ENCODE measurements at regions not wholly inside any gene's neighbourhood (a gene's known extent, or its start where the extent isn't known, plus 50 kb on each side); places are given as distances from the start of the nearest gene placed in this dataset.

DNA sequence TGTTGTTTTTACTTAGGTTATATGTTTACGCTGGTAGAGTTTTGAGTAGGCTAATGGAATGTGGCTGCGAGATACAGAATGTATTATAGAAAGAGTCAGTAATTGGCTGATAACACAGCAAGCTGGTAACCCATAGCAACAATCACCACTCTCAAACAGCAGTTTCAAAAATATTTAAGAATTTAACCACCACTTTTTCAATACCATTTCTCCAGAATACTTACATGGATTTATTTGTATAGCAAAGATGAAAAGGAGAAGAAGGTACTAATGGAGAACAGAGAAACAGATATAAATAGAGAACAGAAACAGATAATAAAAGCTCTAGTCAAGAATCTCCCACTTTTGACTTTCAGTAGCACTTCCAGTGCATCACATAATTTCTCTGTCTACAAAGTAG lies 188.3 kb upstream of the SLC39A10 start:
- POLR2A ChIA-PET = no interaction called here
- CTCF ChIA-PET = no interaction called here
- H3K36me3 ChIP-seq (ENCODE audit: control insufficient read depth in 2 of 2, insufficient read depth in 1 of 2, low read length in 2 of 2) = no peaks in the 10 kb centered on the region

GRCh38 chr2:195466427-195466826 lies 190.6 kb upstream of the SLC39A10 start:
- CTCF ChIA-PET = interaction anchor here (0.6 kb wide), 1 partner anchor 17 kb away, joined by 3 read pairs; no protein-coding TSS in a partner anchor
- POLR2A ChIA-PET = no interaction called here
- TF ChIP-seq SETDB1 (IDR thresholded peaks at IDR 0.05; ENCODE audit: insufficient read length, low read length) (peak; percentile 91), ZNF239 (tag by site-specific recombination; IDR thresholded peaks at IDR 0.05) (no peak)
- Histone ChIP-seq H3K36me3 (ENCODE audit: control insufficient read depth in 2 of 2, insufficient read depth in 1 of 2, low read length in 2 of 2) (no peaks in the 10 kb centered on the region), H3K4me1 (ENCODE audit: control insufficient read depth, insufficient read depth, low read length) (no peaks in the 10 kb centered on the region), H3K9me3 (ENCODE audit: control insufficient read depth, insufficient read depth, low read depth, low read length) (no peaks in the 10 kb centered on the region), H3K4me3 (ENCODE audit: low read depth, low read length) (no peak overlapping the region), H3K27ac (ENCODE audit: extremely low read depth, low read depth, low read length) (no peak overlapping the region)

More for the DNA sequence above, 188.3 kb upstream of the SLC39A10 start:
- Histone ChIP-seq H3K4me3 (ENCODE audit: low read depth, low read length) (no peak overlapping the region), H3K4me1 (ENCODE audit: control insufficient read depth, insufficient read depth, low read length) (no peaks in the 10 kb centered on the region), H3K9me3 (ENCODE audit: control insufficient read depth, insufficient read depth, low read depth, low read length) (no peaks in the 10 kb centered on the region), H3K27ac (ENCODE audit: extremely low read depth, low read depth, low read length) (no peak overlapping the region)
- TF ChIP-seq ZNF416 (tag by site-specific recombination; IDR thresholded peaks at IDR 0.05) = no peak
- no peak for TF ChIP-seq ZNF114 (tag by site-specific recombination; IDR thresholded peaks at IDR 0.05)
- no peak for TF ChIP-seq ZNF19 (tag by site-specific recombination; IDR thresholded peaks at IDR 0.05; ENCODE audit: low read depth)
- no peak for TF ChIP-seq KLF7 (tag by site-specific recombination; IDR thresholded peaks at IDR 0.05; ENCODE audit: borderline replicate concordance)
- TF ChIP-seq ZNF157 (tag by site-specific recombination; IDR thresholded peaks at IDR 0.05) = no peak
- no peak for TF ChIP-seq ZNF132 (tag by site-specific recombination; IDR thresholded peaks at IDR 0.05; ENCODE audit: borderline replicate concordance)
- no peak for TF ChIP-seq KLF8 (tag by site-specific recombination; IDR thresholded peaks at IDR 0.05)
- no peak for TF ChIP-seq ZNF645 (tag by site-specific recombination; IDR thresholded peaks at IDR 0.05)
- no peak for TF ChIP-seq HOXD13 (CRISPR knock-in tag; IDR thresholded peaks at IDR 0.05; ENCODE audit: borderline replicate concordance)
- no peak for TF ChIP-seq SCRT2 (tag by site-specific recombination; IDR thresholded peaks at IDR 0.05)
- TF ChIP-seq MYNN (tag by site-specific recombination; IDR thresholded peaks at IDR 0.05; ENCODE audit: borderline replicate concordance) = no peak

DNA sequence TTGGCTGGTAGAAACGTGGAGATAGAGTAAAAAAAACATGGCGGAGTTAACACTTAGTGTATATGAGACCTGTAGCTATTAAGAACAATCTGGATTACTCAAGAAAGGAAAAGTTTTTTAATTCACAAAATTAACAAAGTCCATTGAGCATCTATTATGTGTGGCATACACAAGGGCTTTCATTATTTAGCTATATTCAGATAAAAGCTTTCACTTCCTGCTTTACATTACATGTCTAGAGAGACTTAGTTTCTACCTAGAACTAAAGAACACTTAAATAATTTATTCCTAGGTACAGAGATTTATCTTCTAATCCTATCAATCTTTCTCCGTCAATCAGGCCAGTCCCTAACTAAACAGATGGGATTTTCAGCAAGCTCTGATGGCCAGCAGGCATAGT lies 196.0 kb upstream of the SLC39A10 start:
- H3K36me3 ChIP-seq (ENCODE audit: control insufficient read depth in 2 of 2, insufficient read depth in 1 of 2, low read length in 2 of 2) = no peaks in the 10 kb centered on the region
- no peak overlapping the region for H3K27ac ChIP-seq (ENCODE audit: extremely low read depth, low read depth, low read length)
- no peak overlapping the region for H3K4me3 ChIP-seq (ENCODE audit: low read depth, low read length)
- ChIA-PET CTCF (no interaction called here), POLR2A (interaction anchor here (0.6 kb wide), 1 partner anchor 23 kb away, joined by 3 read pairs; no protein-coding TSS in a partner anchor)
- no peaks in the 10 kb centered on the region for H3K4me1 ChIP-seq (ENCODE audit: control insufficient read depth, insufficient read depth, low read length)
- H3K9me3 ChIP-seq (ENCODE audit: control insufficient read depth, insufficient read depth, low read depth, low read length) = no peaks in the 10 kb centered on the region
- TF ChIP-seq ZNF426 (tag by site-specific recombination; IDR thresholded peaks at IDR 0.05) (no peak), ZSCAN23 (tag by site-specific recombination; IDR thresholded peaks at IDR 0.05) (no peak), ZNF416 (tag by site-specific recombination; IDR thresholded peaks at IDR 0.05) (no peak)

DNA sequence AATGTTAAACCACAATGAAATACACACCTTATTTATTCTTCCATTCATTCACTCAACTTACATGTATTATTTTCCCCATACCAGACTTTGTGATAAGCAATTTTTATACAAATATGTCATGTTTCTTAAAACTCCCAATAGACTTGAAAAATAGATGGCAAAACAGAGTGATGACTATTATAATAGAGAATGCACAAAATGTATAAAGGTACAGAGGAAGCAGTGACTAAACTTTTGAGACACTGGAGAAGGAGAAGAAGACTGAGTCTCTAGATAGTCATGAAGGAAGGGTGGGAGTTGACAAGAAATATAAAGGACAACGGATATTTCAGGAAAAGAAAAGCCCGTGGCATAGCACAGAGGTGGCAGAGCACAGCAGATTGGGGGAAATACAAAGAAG lies 198.1 kb upstream of the SLC39A10 start:
- H3K36me3 ChIP-seq (ENCODE audit: control insufficient read depth in 2 of 2, insufficient read depth in 1 of 2, low read length in 2 of 2) = no peaks in the 10 kb centered on the region
- no peak overlapping the region for H3K27ac ChIP-seq (ENCODE audit: extremely low read depth, low read depth, low read length)
- POLR2A ChIA-PET = no interaction called here
- TF ChIP-seq HOXC10 (CRISPR knock-in tag; IDR thresholded peaks at IDR 0.05) (no peak), ZNF146 (tag by site-specific recombination; IDR thresholded peaks at IDR 0.05) (no peak), ZNF558 (tag by site-specific recombination; IDR thresholded peaks at IDR 0.05) (no peak), PRDM10 (tag by site-specific recombination; IDR thresholded peaks at IDR 0.05) (no peak), ZNF521 (tag by site-specific recombination; IDR thresholded peaks at IDR 0.05) (no peak), AEBP2 (tag by site-specific recombination; IDR thresholded peaks at IDR 0.05; ENCODE audit: borderline replicate concordance) (no peak), ZNF707 (tag by site-specific recombination; IDR thresholded peaks at IDR 0.05) (no peak), ZNF174 (tag by site-specific recombination; IDR thresholded peaks at IDR 0.05) (no peak), SP2 (tag by site-specific recombination; IDR thresholded peaks at IDR 0.05) (no peak)
- CTCF ChIA-PET = no interaction called here
- no peaks in the 10 kb centered on the region for H3K4me1 ChIP-seq (ENCODE audit: control insufficient read depth, insufficient read depth, low read length)
- H3K4me3 ChIP-seq (ENCODE audit: low read depth, low read length) = no peak overlapping the region
- H3K9me3 ChIP-seq (ENCODE audit: control insufficient read depth, insufficient read depth, low read depth, low read length) = no peaks in the 10 kb centered on the region
